WTC11 (cell line): ENCODE measurements at regions not wholly inside any gene's neighbourhood (a gene's known extent, or its start where the extent isn't known, plus 50 kb on each side); places are given as distances from the start of the nearest gene placed in this dataset.
"Not testable (repeated sequence)": the region's sequence is repeated elsewhere in the genome, so short reads cannot be mapped to it uniquely, and the experiment has no call there.

Source experiments
- ATAC-seq: fragments of 200-7000 bp; cut with Tn5 transposase; 2 replicates; pipeline ENCODE4 v1.10.0; 2021; ENCODE audit warnings: mild to moderate bottlenecking, moderate library complexity
- CTCF ChIA-PET: fragments of 300-600 bp; sonication (Branson Sonifier 250); formaldehyde crosslinking; loops from one replicate; lab custom pipeline; 2021; ENCODE audit warnings: antibody characterized with exemption; lab: Charles Lee
- POLR2A ChIA-PET: fragments of 350-600 bp; sonication (Branson Sonifier 250); formaldehyde crosslinking; loops from one replicate; lab custom pipeline; 2021; ENCODE audit warnings: antibody characterized with exemption; lab: Charles Lee
- DNase-seq: peaks from one replicate; pipeline ENCODE4 v3.0.0; 2021; ENCODE audit warnings: low spot score
- H3K27ac Mint-ChIP-seq: 2 replicates; pipeline ENCODE4 v1.8.0; 2021; ENCODE audit warnings: mixed read lengths
- H3K27me3 Mint-ChIP-seq: 2 replicates; pipeline ENCODE4 v1.8.0; 2021; ENCODE audit warnings: low read depth, mild to moderate bottlenecking, moderate library complexity, mixed read lengths
- H3K36me3 Mint-ChIP-seq: 2 replicates; pipeline ENCODE4 v1.8.0; 2021; ENCODE audit warnings: mixed read lengths
- H3K4me1 Mint-ChIP-seq: 2 replicates; pipeline ENCODE4 v1.8.0; 2022; ENCODE audit warnings: mixed read lengths
- H3K4me3 Mint-ChIP-seq: 2 replicates; pipeline ENCODE4 v1.8.0; 2021; ENCODE audit warnings: mild to moderate bottlenecking, moderate library complexity, mixed read lengths
- H3K9me3 Mint-ChIP-seq: 2 replicates; pipeline ENCODE4 v1.8.0; 2021; ENCODE audit warnings: mixed read lengths
- ATF1 ChIP-seq: sonication (generic); formaldehyde crosslinking; IDR thresholded peaks from 2 replicates; pipeline ENCODE4 v1.8.1; 2023; ENCODE audit warnings: mild to moderate bottlenecking, moderate library complexity, missing genetic modification reagents
- ATF2 ChIP-seq: sonication (generic); formaldehyde crosslinking; IDR thresholded peaks from 2 replicates; pipeline ENCODE4 v1.8.1; 2022; ENCODE audit warnings: low read depth, missing genetic modification reagents, borderline replicate concordance
- ATF6 ChIP-seq: sonication (generic); formaldehyde crosslinking; IDR thresholded peaks from 2 replicates; pipeline ENCODE4 v1.8.1; 2023; ENCODE audit warnings: mild to moderate bottlenecking, missing genetic modification reagents
- CTCF ChIP-seq: fragments of 200-600 bp; IDR thresholded peaks from 2 replicates; pipeline ENCODE4 v1.8.0; 2022; ENCODE audit warnings: antibody characterized with exemption
- E2F1 ChIP-seq: sonication (generic); formaldehyde crosslinking; IDR thresholded peaks from 2 replicates; pipeline ENCODE4 v1.8.0; 2022; ENCODE audit warnings: mild to moderate bottlenecking, missing genetic modification reagents
- E2F4 ChIP-seq: sonication (generic); formaldehyde crosslinking; IDR thresholded peaks from 2 replicates; pipeline ENCODE4 v1.8.1; 2022; ENCODE audit warnings: low read depth, mild to moderate bottlenecking, moderate library complexity, missing genetic modification reagents, borderline replicate concordance
- GRHL2 ChIP-seq: fragments of 250-450 bp; sonication (Bioruptor Pico); IDR thresholded peaks from 2 replicates; pipeline ENCODE4 v1.8.0; 2022; ENCODE audit warnings: mild to moderate bottlenecking, moderate library complexity; ENCODE audit not compliant: insufficient replicate concordance, severe bottlenecking
- IRF1 ChIP-seq: sonication (generic); formaldehyde crosslinking; IDR thresholded peaks from 2 replicates; pipeline ENCODE4 v1.8.0; 2023; ENCODE audit warnings: missing genetic modification reagents
- IRF2 ChIP-seq: sonication (generic); formaldehyde crosslinking; IDR thresholded peaks from 2 replicates; pipeline ENCODE4 v1.8.0; 2022; ENCODE audit warnings: low read depth, missing genetic modification reagents, borderline replicate concordance
- KAT7 ChIP-seq: sonication (generic); formaldehyde crosslinking; IDR thresholded peaks from 2 replicates; pipeline ENCODE4 v1.8.1; 2023; ENCODE audit warnings: missing genetic modification reagents, mild to moderate bottlenecking, borderline replicate concordance
- NFATC4 ChIP-seq: fragments of 250-450 bp; sonication (Bioruptor Pico); IDR thresholded peaks from 2 replicates; pipeline ENCODE4 v1.9.0; 2021; ENCODE audit warnings: mild to moderate bottlenecking
- NR3C1 ChIP-seq: sonication (generic); formaldehyde crosslinking; conservative IDR thresholded peaks from 2 replicates; pipeline ENCODE4 v1.8.1; 2023; ENCODE audit warnings: low read depth, mild to moderate bottlenecking, missing genetic modification reagents
- SMAD4 ChIP-seq: sonication (generic); formaldehyde crosslinking; IDR thresholded peaks from 2 replicates; pipeline ENCODE4 v1.8.0; 2022; ENCODE audit warnings: mild to moderate bottlenecking, missing genetic modification reagents
- SOX15 ChIP-seq: fragments of 250-450 bp; sonication (Bioruptor Pico); IDR thresholded peaks from 2 replicates; pipeline ENCODE4 v1.9.0; 2021; ENCODE audit warnings: mild to moderate bottlenecking
- USF1 ChIP-seq: sonication (generic); formaldehyde crosslinking; IDR thresholded peaks from 2 replicates; pipeline ENCODE4 v1.8.0; 2022; ENCODE audit warnings: mild to moderate bottlenecking, missing genetic modification reagents
- ZBTB43 ChIP-seq: sonication (generic); formaldehyde crosslinking; IDR thresholded peaks from 2 replicates; pipeline ENCODE4 v1.8.1; 2023; ENCODE audit warnings: mild to moderate bottlenecking, missing genetic modification reagents
- ZNF138 ChIP-seq: sonication (generic); formaldehyde crosslinking; conservative IDR thresholded peaks from 2 replicates; pipeline ENCODE4 v1.8.1; 2022; ENCODE audit warnings: mild to moderate bottlenecking, moderate library complexity, missing genetic modification reagents
- ZNF232 ChIP-seq: sonication (generic); formaldehyde crosslinking; IDR thresholded peaks from 2 replicates; pipeline ENCODE4 v1.8.0; 2022; ENCODE audit warnings: mild to moderate bottlenecking, missing genetic modification reagents
- ZSCAN18 ChIP-seq: fragments of 250-450 bp; sonication (Bioruptor Pico); IDR thresholded peaks from 2 replicates; pipeline ENCODE4 v2.1.2; 2022; ENCODE audit warnings: mild to moderate bottlenecking, moderate library complexity

GRCh38 chr10:11403646-11404045 lies 207.8 kb downstream of the USP6NL start:
- Mint-ChIP-seq H3K4me1 (peaks cover 11% of the 10 kb centered on the region; the same call in 1 of the 2 replicates), H3K9me3 (peaks cover 19% of the 10 kb centered on the region)
- ATAC-seq, CTCF ChIA-PET, H3K36me3 Mint-ChIP-seq, H3K4me3 Mint-ChIP-seq, H3K27me3 Mint-ChIP-seq, POLR2A ChIA-PET, H3K27ac Mint-ChIP-seq, DNase-seq: not testable (repeated sequence)

- no peak overlapping the region for H3K27ac Mint-ChIP-seq
- no peak for TF ChIP-seq IRF1 (CRISPR knock-in tag)
- no peak for TF ChIP-seq ZBTB43 (CRISPR knock-in tag)
- TF ChIP-seq CTCF = no peak
- TF ChIP-seq IRF2 = no peak
- no peak for TF ChIP-seq ZNF232 (CRISPR knock-in tag)
- TF ChIP-seq KAT7 (CRISPR knock-in tag) = no peak
- no peak for TF ChIP-seq NFATC4 (CRISPR knock-in tag)
- no peak for TF ChIP-seq E2F4 (CRISPR knock-in tag)
- TF ChIP-seq ZSCAN18 = no peak
- no peak for TF ChIP-seq SOX15 (CRISPR knock-in tag)
- TF ChIP-seq ATF2 (CRISPR knock-in tag) = no peak
- no peak for TF ChIP-seq USF1 (CRISPR knock-in tag)
- no peak for TF ChIP-seq SMAD4 (CRISPR knock-in tag)
- DNase-seq (no peak), ATAC-seq (no peak)
- ChIA-PET CTCF (no interaction called here), POLR2A (no interaction called here)
- H3K36me3 Mint-ChIP-seq = no peaks in the 10 kb centered on the region
- no peaks in the 10 kb centered on the region for H3K27me3 Mint-ChIP-seq
- peaks cover 11% of the 10 kb centered on the region; the same call in 1 of the 2 replicates for H3K4me1 Mint-ChIP-seq
- H3K4me3 Mint-ChIP-seq = no peak overlapping the region
- H3K9me3 Mint-ChIP-seq = peaks cover 19% of the 10 kb centered on the region
These were observed 208.3 kb downstream of the USP6NL start for GRCh38 chr10:11403116-11403515.

GRCh38 chr10:11402392-11402791 lies 209.1 kb downstream of the USP6NL start:
- DNase-seq = no peak
- H3K36me3 Mint-ChIP-seq = no peaks in the 10 kb centered on the region
- POLR2A ChIA-PET = no interaction called here
- CTCF ChIA-PET = no interaction called here
- no peak for ATAC-seq
- no peak overlapping the region for H3K4me3 Mint-ChIP-seq
- H3K27me3 Mint-ChIP-seq = no peaks in the 10 kb centered on the region
- peaks cover 16% of the 10 kb centered on the region for H3K9me3 Mint-ChIP-seq
- peaks cover 11% of the 10 kb centered on the region; the same call in 1 of the 2 replicates for H3K4me1 Mint-ChIP-seq
- H3K27ac Mint-ChIP-seq = no peak overlapping the region
- no peak for TF ChIP-seq E2F1 (CRISPR knock-in tag)
- TF ChIP-seq ATF1 (CRISPR knock-in tag) = no peak
- TF ChIP-seq NR3C1 (CRISPR knock-in tag) = no peak
- no peak for TF ChIP-seq GRHL2
- TF ChIP-seq ATF6 = no peak
- no peak for TF ChIP-seq ZNF138
